ENCODE measurements at regions not wholly inside any gene's neighbourhood (a gene's known extent, or its start where the extent isn't known, plus 50 kb on each side); places are given as distances from the start of the nearest gene placed in this dataset.

- TF ChIP-seq CTCF (IDR thresholded peaks at IDR 0.05) (no peak), EP300 (IDR thresholded peaks at IDR 0.05) (no peak), POLR2A (IDR thresholded peaks at IDR 0.05) (no peak), POLR2AphosphoS5 (IDR thresholded peaks at IDR 0.05) (no peak)
Measured at GRCh38 chr18:41734917-41735316, 220.1 kb upstream of the PIK3C3 start.
